ENCODE measurements at regions not wholly inside any gene's neighbourhood (a gene's known extent, or its start where the extent isn't known, plus 50 kb on each side); places are given as distances from the start of the nearest gene placed in this dataset.

DNA sequence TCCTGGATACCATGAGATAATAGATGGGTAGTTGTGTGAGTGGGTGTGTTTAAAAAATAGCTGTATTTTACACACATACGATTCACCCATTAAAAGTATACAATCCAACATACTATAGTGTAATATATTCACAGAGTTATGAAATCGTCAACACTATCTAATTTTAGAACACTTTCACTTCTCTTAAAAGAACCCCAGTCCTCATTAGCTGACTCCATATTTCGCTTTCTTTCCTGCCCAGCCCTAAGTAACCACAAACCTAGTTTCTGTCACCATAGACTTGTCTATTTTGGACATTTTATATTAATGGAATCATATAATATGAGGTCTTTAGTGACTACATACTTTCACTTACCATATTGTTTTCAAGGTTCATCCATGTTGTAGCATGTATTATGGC, 63.8 kb upstream of the S1PR3 start:
- no peak for DNase-seq
- WGBS (ENCODE audit: insufficient coverage): no CpG with 5 or more reads among the region's 3 CpGs
- no peak overlapping the region for H3K4me3 Mint-ChIP-seq
- no peak overlapping the region for H3K27ac ChIP-seq (ENCODE audit: low read length)
- no peak overlapping the region for H3K27ac Mint-ChIP-seq
- H3K9me3 ChIP-seq: no peaks in the 10 kb centered on the region
- ChIA-PET POLR2A (no interaction called here), CTCF (no interaction called here)
- H3K9me3 Mint-ChIP-seq: peaks cover 5 to 7% (median 6%) of the 10 kb centered on the region in 3 donors
- no peaks in the 10 kb centered on the region for H3K36me3 Mint-ChIP-seq
- ATAC-seq (replicated peaks in 1 of 4): no peak
- peaks cover 12 to 14% of the 10 kb centered on the region in 2 experiments for H3K4me1 ChIP-seq (ENCODE audit: control insufficient read depth in 1 of 2, extremely low read depth in 1 of 2, insufficient read depth in 2 of 2, low read length in 2 of 2)
- peaks cover 0 to 3% of the 10 kb centered on the region in 2 experiments for H3K27me3 ChIP-seq (replicated peaks in 1 of 2; ENCODE audit: control insufficient read depth in 2 of 2, extremely low read depth in 1 of 2, insufficient read depth in 2 of 2, low read length in 1 of 2)
- H3K27me3 Mint-ChIP-seq: peaks cover 6 to 10% of the 10 kb centered on the region in 2 donors
- peaks cover 28 to 39% (median 34%) of the 10 kb centered on the region in 3 donors for H3K4me1 Mint-ChIP-seq
- no peak overlapping the region for H3K4me3 ChIP-seq (ENCODE audit: control insufficient read depth in 1 of 2, extremely low read depth in 1 of 2, low read length in 1 of 2)
- H3K36me3 ChIP-seq (ENCODE audit: control insufficient read depth in 2 of 2, extremely low read depth in 1 of 2, insufficient read depth in 1 of 2, low read length in 1 of 2): no peaks in the 10 kb centered on the region

DNA sequence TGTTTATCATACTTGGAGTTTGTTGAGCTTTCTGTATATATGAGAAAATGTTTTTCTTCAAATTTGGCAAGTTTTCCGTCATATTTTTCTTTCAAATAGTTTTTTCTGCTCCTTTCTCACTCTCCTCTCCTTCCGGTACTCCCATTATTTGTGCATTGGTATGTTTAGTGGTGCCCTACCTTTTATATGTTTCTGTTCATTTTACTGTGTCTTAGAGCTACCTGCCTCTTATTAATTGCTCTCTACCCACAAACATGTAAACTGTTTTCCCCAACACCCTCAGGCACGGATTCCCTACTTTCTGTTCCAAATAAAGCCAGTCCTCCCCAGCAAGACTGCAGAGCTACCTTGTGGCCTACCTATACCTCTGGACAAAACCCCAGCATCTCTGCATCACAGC, 60.6 kb upstream of the S1PR3 start:
- H3K27ac Mint-ChIP-seq: no peak overlapping the region
- H3K9me3 ChIP-seq: no peaks in the 10 kb centered on the region
- no peaks in the 10 kb centered on the region for H3K36me3 Mint-ChIP-seq
- no peaks in the 10 kb centered on the region for H3K4me1 ChIP-seq (ENCODE audit: control insufficient read depth in 1 of 2, extremely low read depth in 1 of 2, insufficient read depth in 2 of 2, low read length in 2 of 2)
- no peak for ATAC-seq (replicated peaks in 1 of 4)
- H3K9me3 Mint-ChIP-seq: peaks cover 5 to 7% (median 6%) of the 10 kb centered on the region in 3 donors
- CTCF ChIA-PET: no interaction called here
- H3K4me1 Mint-ChIP-seq: peaks cover 9 to 19% (median 14%) of the 10 kb centered on the region in 3 donors
- H3K27me3 Mint-ChIP-seq: peaks cover 16 to 18% of the 10 kb centered on the region in 2 donors
- H3K27me3 ChIP-seq (replicated peaks in 1 of 2; ENCODE audit: control insufficient read depth in 2 of 2, extremely low read depth in 1 of 2, insufficient read depth in 2 of 2, low read length in 1 of 2): peaks cover 0 to 3% of the 10 kb centered on the region in 2 experiments
- H3K4me3 ChIP-seq (ENCODE audit: control insufficient read depth in 1 of 2, extremely low read depth in 1 of 2, low read length in 1 of 2): no peak overlapping the region
- no peak for DNase-seq
- no peaks in the 10 kb centered on the region for H3K36me3 ChIP-seq (ENCODE audit: control insufficient read depth in 2 of 2, extremely low read depth in 1 of 2, insufficient read depth in 1 of 2, low read length in 1 of 2)
- no peak overlapping the region for H3K27ac ChIP-seq (ENCODE audit: low read length)
- WGBS (ENCODE audit: insufficient coverage): 0% methylated on average over 1 of the region's 3 CpGs
- POLR2A ChIA-PET: no interaction called here
- no peak overlapping the region for H3K4me3 Mint-ChIP-seq

DNA sequence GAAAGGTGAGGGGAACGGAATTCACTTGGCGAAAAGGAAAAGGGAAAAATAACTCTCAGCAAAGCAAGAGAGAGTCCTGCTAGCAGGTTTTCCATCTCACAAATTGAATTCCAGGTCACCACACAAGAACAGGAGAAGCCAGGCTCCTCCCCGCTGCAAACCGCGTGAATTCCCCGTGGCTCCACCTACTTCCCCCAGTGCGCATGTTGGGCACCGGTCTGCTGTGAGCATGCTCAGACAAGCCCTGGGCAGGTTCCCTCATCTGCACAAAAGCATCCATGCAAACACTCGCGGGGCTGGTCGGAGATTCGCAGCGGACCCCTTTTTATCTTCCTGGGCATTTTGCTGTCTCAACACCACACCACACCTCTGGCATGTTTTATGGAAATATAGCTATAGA, 58.5 kb upstream of the S1PR3 start:
- Mint-ChIP-seq H3K4me1 (peaks cover 0 to 5% (median 0%) of the 10 kb centered on the region in 3 donors), H3K27ac (no peak overlapping the region), H3K27me3 (peaks cover 15 to 23% of the 10 kb centered on the region in 2 donors), H3K4me3 (no peak overlapping the region), H3K9me3 (peaks cover 5 to 7% (median 6%) of the 10 kb centered on the region in 3 donors), H3K36me3 (no peaks in the 10 kb centered on the region)
- no peak for ATAC-seq (replicated peaks in 1 of 4)
- Histone ChIP-seq H3K36me3 (ENCODE audit: control insufficient read depth in 2 of 2, extremely low read depth in 1 of 2, insufficient read depth in 1 of 2, low read length in 1 of 2) (no peaks in the 10 kb centered on the region), H3K27me3 (replicated peaks in 1 of 2; ENCODE audit: control insufficient read depth in 2 of 2, extremely low read depth in 1 of 2, insufficient read depth in 2 of 2, low read length in 1 of 2) (peaks cover 0 to 3% of the 10 kb centered on the region in 2 experiments), H3K27ac (ENCODE audit: low read length) (no peak overlapping the region), H3K9me3 (no peaks in the 10 kb centered on the region), H3K4me3 (ENCODE audit: control insufficient read depth in 1 of 2, extremely low read depth in 1 of 2, low read length in 1 of 2) (no peak overlapping the region), H3K4me1 (ENCODE audit: control insufficient read depth in 1 of 2, extremely low read depth in 1 of 2, insufficient read depth in 2 of 2, low read length in 2 of 2) (no peaks in the 10 kb centered on the region)
- POLR2A ChIA-PET: no interaction called here
- whole genome bisulfite sequencing (ENCODE audit: insufficient coverage): 94% methylated on average over 6 of the region's 13 CpGs
- DNase-seq: no peak
- CTCF ChIA-PET: no interaction called here

DNA sequence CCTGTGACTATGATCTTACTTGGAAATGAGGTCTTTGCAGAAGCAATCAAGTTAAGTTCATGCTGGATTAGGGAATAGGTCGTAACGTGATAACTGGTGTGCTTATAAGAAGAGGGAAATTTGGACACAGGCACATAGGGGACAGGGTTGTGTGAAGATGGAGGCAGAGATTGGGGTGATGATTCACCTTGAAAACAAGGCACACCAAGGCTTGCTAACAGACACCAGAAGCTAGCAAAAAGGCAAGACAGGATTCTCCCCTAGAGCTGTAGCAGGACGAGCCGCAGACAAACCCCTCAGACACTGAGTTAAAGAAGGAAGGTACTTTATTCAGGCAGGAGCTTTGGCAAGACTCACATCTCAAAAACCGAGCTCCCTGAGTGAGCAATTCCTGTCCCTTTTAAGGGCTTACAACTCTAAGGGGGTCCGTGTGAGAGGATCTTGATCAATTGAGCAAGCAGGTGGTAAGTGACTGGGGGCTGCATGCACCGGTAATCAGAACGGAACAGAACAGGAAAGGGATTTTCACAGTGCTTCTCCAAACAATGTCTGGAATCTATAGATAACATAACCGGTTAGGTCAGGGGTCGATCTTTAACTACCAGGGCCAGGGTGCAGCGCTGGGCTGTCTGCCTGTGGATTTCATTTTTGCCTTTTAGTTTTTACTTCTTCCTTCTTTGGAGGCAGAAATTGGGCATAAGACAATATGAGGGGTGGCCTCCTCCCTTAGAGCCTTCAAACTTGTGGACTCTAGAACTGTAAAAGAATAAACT, 57.5 kb upstream of the S1PR3 start:
- 65% methylated on average over 6 of the region's 11 CpGs for WGBS (ENCODE audit: insufficient coverage)
- no peak overlapping the region for H3K27ac Mint-ChIP-seq
- H3K27me3 Mint-ChIP-seq: peaks cover 15 to 23% of the 10 kb centered on the region in 2 donors
- Histone ChIP-seq H3K4me3 (ENCODE audit: control insufficient read depth in 1 of 2, extremely low read depth in 1 of 2, low read length in 1 of 2) (no peak overlapping the region), H3K36me3 (ENCODE audit: control insufficient read depth in 2 of 2, extremely low read depth in 1 of 2, insufficient read depth in 1 of 2, low read length in 1 of 2) (no peaks in the 10 kb centered on the region), H3K27ac (ENCODE audit: low read length) (no peak overlapping the region), H3K4me1 (ENCODE audit: control insufficient read depth in 1 of 2, extremely low read depth in 1 of 2, insufficient read depth in 2 of 2, low read length in 2 of 2) (no peaks in the 10 kb centered on the region), H3K9me3 (no peaks in the 10 kb centered on the region), H3K27me3 (replicated peaks in 1 of 2; ENCODE audit: control insufficient read depth in 2 of 2, extremely low read depth in 1 of 2, insufficient read depth in 2 of 2, low read length in 1 of 2) (peaks cover 0 to 3% of the 10 kb centered on the region in 2 experiments)
- no peak for ATAC-seq (replicated peaks in 1 of 4)
- ChIA-PET POLR2A (no interaction called here), CTCF (no interaction called here)
- peaks cover 0 to 4% (median 0%) of the 10 kb centered on the region in 3 donors for H3K4me1 Mint-ChIP-seq
- no peak for DNase-seq
- H3K9me3 Mint-ChIP-seq: peaks cover 5 to 7% (median 6%) of the 10 kb centered on the region in 3 donors
- no peak overlapping the region for H3K4me3 Mint-ChIP-seq
- no peaks in the 10 kb centered on the region for H3K36me3 Mint-ChIP-seq

DNA sequence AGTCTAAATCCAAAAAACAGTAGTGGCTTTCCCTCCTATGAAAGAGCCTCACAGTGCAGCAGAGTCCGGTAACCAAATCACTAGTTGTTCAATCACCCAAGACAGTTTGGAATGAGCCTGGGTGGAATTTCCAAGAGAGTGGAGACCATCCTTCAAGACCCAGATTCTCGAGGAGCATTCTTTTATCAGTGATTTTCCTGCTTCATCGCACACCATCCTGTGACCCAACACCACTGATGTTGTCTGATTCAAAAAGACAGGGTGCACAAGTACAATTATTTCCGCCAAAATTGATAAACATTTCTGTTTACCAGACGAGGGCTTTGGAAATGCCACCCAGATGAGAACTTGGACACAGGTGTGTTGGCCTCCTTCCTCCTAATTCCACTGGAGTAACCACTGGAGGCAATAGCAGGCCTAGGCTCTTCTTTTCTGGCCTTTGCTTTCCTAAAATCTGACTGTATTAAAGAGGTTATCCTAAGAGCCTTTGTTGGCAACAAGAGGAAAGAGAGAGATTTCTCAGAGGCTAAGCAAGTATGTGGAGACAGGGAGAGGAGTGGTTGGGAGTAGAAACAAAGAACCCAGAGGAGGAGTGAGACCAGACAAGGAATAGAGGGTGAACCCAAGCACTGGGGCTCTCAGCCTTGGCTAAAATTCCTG, 56.3 kb upstream of the S1PR3 start:
- POLR2A ChIA-PET: no interaction called here
- Histone ChIP-seq H3K36me3 (ENCODE audit: control insufficient read depth in 2 of 2, extremely low read depth in 1 of 2, insufficient read depth in 1 of 2, low read length in 1 of 2) (no peaks in the 10 kb centered on the region), H3K4me3 (ENCODE audit: control insufficient read depth in 1 of 2, extremely low read depth in 1 of 2, low read length in 1 of 2) (no peak overlapping the region), H3K27ac (ENCODE audit: low read length) (no peak overlapping the region), H3K4me1 (ENCODE audit: control insufficient read depth in 1 of 2, extremely low read depth in 1 of 2, insufficient read depth in 2 of 2, low read length in 2 of 2) (no peaks in the 10 kb centered on the region), H3K9me3 (no peaks in the 10 kb centered on the region), H3K27me3 (replicated peaks in 1 of 2; ENCODE audit: control insufficient read depth in 2 of 2, extremely low read depth in 1 of 2, insufficient read depth in 2 of 2, low read length in 1 of 2) (peaks cover 0 to 3% of the 10 kb centered on the region in 2 experiments)
- H3K4me1 Mint-ChIP-seq: peaks cover 0 to 4% (median 0%) of the 10 kb centered on the region in 3 donors
- WGBS (ENCODE audit: insufficient coverage): 50% methylated on average over 2 of the region's 5 CpGs
- peaks cover 15 to 23% of the 10 kb centered on the region in 2 donors for H3K27me3 Mint-ChIP-seq
- ATAC-seq (replicated peaks in 1 of 4) (no peak), DNase-seq (no peak)
- CTCF ChIA-PET: no interaction called here
- H3K4me3 Mint-ChIP-seq: no peak overlapping the region
- H3K9me3 Mint-ChIP-seq: peaks cover 5 to 7% (median 6%) of the 10 kb centered on the region in 3 donors
- no peaks in the 10 kb centered on the region for H3K36me3 Mint-ChIP-seq
- no peak overlapping the region for H3K27ac Mint-ChIP-seq

DNA sequence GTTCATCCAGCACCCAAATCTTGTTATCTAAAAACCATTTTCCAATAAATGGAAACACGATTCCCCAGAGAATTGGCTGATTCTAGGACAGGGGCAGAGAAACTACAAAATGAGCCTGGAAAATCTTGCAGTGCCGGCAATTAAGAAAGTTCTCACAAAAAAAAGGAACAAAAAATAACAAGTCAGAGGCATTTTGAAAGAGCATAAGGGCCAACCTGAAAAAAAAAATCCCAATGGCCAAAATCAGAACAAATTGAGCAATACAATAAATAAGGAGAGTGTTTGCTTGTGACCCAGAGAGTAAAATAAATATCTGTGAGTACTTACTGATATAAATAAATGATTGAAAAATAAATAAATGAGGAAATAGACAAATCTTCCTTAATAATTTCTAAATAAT, 55.1 kb upstream of the S1PR3 start:
- H3K9me3 ChIP-seq: no peaks in the 10 kb centered on the region
- Mint-ChIP-seq H3K4me3 (no peak overlapping the region), H3K36me3 (no peaks in the 10 kb centered on the region), H3K27ac (no peak overlapping the region), H3K27me3 (peaks cover 15 to 23% of the 10 kb centered on the region in 2 donors), H3K4me1 (peaks cover 0 to 4% (median 0%) of the 10 kb centered on the region in 3 donors), H3K9me3 (no peaks in the 10 kb centered on the region)
- H3K4me3 ChIP-seq (ENCODE audit: control insufficient read depth in 1 of 2, extremely low read depth in 1 of 2, low read length in 1 of 2): no peak overlapping the region
- peaks cover 0 to 3% of the 10 kb centered on the region in 2 experiments for H3K27me3 ChIP-seq (replicated peaks in 1 of 2; ENCODE audit: control insufficient read depth in 2 of 2, extremely low read depth in 1 of 2, insufficient read depth in 2 of 2, low read length in 1 of 2)
- no peak overlapping the region for H3K27ac ChIP-seq (ENCODE audit: low read length)
- WGBS (ENCODE audit: insufficient coverage): 89% methylated on average over 2 of the region's 2 CpGs
- CTCF ChIA-PET: no interaction called here
- no peaks in the 10 kb centered on the region for H3K36me3 ChIP-seq (ENCODE audit: control insufficient read depth in 2 of 2, extremely low read depth in 1 of 2, insufficient read depth in 1 of 2, low read length in 1 of 2)
- no peak for ATAC-seq (replicated peaks in 1 of 4)
- POLR2A ChIA-PET: no interaction called here
- no peaks in the 10 kb centered on the region for H3K4me1 ChIP-seq (ENCODE audit: control insufficient read depth in 1 of 2, extremely low read depth in 1 of 2, insufficient read depth in 2 of 2, low read length in 2 of 2)
- no peak for DNase-seq

All from T-cell (primary cell).